Tibial artery (tissue), 4 donors: ENCODE measurements at regions not wholly inside any gene's neighbourhood (a gene's known extent, or its start where the extent isn't known, plus 50 kb on each side); places are given as distances from the start of the nearest gene placed in this dataset.
"Not testable (repeated sequence)": the region's sequence is repeated elsewhere in the genome, so short reads cannot be mapped to it uniquely, and the experiment has no call there.

ENCODE experiments used
- DNase-seq, 2 donors: peaks; one replicate each; pipeline ENCODE4 v3.0.0-alpha.2; 2019
- H3K27ac ChIP-seq, 2 donors: fragments of 200-600 bp; sonication (generic) in 1 of 2; 1 replicate in 1 of 2; 2 replicates in 1 of 2; pipeline ENCODE4 v1.5.1; 2018 to 2019; ENCODE audit warnings: mild to moderate bottlenecking in 1 of 2
- H3K27me3 ChIP-seq, 2 donors: fragments of 200-600 bp; sonication (generic) in 1 of 2; one replicate each; pipeline versions ENCODE4 v1.5.1 to v1.6.0; 2016 to 2019
- H3K36me3 ChIP-seq, 3 donors: fragments of 200-600 bp; sonication (generic) in 2 of 3; one replicate each; pipeline ENCODE4 v1.5.1; 2016 to 2019; ENCODE audit warnings: mild to moderate bottlenecking in 2 of 3
- H3K4me1 ChIP-seq, 4 donors: fragments of 200-600 bp; sonication (generic) in 2 of 4; 1 replicate in 3 of 4; 2 replicates in 1 of 4; pipeline ENCODE4 v1.5.1; 2016 to 2019
- H3K4me3 ChIP-seq, 2 donors: fragments of 200-600 bp; sonication (generic) in 1 of 2; 1 replicate in 1 of 2; 2 replicates in 1 of 2; pipeline ENCODE4 v1.5.1; 2018 to 2019; ENCODE audit warnings: mild to moderate bottlenecking in 2 of 2
- H3K9me3 ChIP-seq, 3 donors: fragments of 200-600 bp; sonication (generic) in 1 of 3; one replicate each; pipeline ENCODE4 v1.5.1; 2016 to 2019
- CTCF ChIP-seq, 2 experiments: fragments of 200-600 bp in 1 of 2; fragments of 450-650 bp in 1 of 2; IDR thresholded peaks; one replicate each; pipeline ENCODE4 v1.5.1; 2017 to 2019; ENCODE audit warnings: antibody characterized with exemption in 2 of 2, mild to moderate bottlenecking in 1 of 2, moderate library complexity in 1 of 2
- intact Hi-C: fragments of 100-400 bp; cut with DNase I; formaldehyde crosslinking; loops from one replicate; pipeline ENCODE4 v1.15.0; 2023; ENCODE audit warnings: low total_unique reads

- H3K27me3 ChIP-seq, H3K36me3 ChIP-seq, H3K27ac ChIP-seq, DNase-seq, H3K4me3 ChIP-seq, H3K4me1 ChIP-seq, intact Hi-C loops, H3K9me3 ChIP-seq: not testable (repeated sequence)
These were observed 50.8 kb upstream of the GRIN2B start for GRCh38 chr12:14032191-14032590.

DNA sequence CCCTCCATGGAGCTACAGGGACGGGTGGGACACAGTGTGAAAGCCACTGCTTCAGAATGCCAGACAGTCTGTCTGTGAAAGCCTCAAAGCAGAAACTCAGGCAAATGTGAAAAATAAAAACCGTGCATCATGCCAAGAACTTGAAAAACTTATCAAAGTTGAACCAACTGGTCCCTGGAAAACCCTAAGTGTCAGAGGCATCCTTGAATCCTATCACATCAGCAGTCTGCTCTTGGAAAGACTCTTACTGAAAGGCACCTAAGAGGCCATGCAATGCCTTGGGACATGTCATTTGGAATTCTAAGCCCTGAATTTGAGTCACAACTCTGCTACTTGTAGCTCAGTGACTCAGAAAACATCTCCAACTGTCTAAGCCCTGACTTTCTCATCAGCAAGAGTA is 62.4 kb upstream of the GRIN2B start:
- no peak for DNase-seq
- Histone ChIP-seq H3K27ac (no peak overlapping the region), H3K27me3 (no peaks in the 10 kb centered on the region), H3K9me3 (no peaks in the 10 kb centered on the region), H3K36me3 (no peaks in the 10 kb centered on the region), H3K4me3 (no peak overlapping the region), H3K4me1 (no peaks in the 10 kb centered on the region)
- intact Hi-C loops: no loop called here
- no peak for TF ChIP-seq CTCF (IDR thresholded peaks at IDR 0.05)

- no peaks in the 10 kb centered on the region for H3K27me3 ChIP-seq
- no peak overlapping the region for H3K27ac ChIP-seq
- no peaks in the 10 kb centered on the region for H3K9me3 ChIP-seq
- H3K36me3 ChIP-seq: no peaks in the 10 kb centered on the region
- H3K4me1 ChIP-seq: no peaks in the 10 kb centered on the region
- H3K4me3 ChIP-seq: no peak overlapping the region
- intact Hi-C loops: no loop called here
- no peak for DNase-seq
- TF ChIP-seq CTCF (IDR thresholded peaks at IDR 0.05): no peak
These were observed 67.6 kb upstream of the GRIN2B start for GRCh38 chr12:14048941-14049545.

DNA sequence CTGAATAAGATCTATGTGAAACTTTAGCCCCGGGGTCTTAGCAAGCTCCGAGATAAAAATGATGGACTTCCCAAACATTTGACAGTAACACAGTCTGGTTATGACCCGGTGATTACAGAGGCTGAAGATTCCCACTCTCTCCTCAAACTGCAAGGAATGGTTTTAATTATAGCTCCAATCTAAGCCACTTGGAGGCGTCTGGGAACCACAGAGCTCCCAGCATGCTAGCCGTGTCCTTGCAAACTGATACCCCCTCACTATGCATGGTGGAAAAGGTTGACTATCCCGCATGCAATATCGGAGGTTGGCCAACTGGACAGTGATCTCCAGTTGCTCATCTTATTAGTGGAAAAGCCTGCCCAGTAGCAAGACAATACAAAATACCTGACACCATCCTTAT is 76.5 kb upstream of the GRIN2B start:
- no peak for TF ChIP-seq CTCF (IDR thresholded peaks at IDR 0.05)
- Histone ChIP-seq H3K4me1 (no peaks in the 10 kb centered on the region), H3K4me3 (no peak overlapping the region), H3K36me3 (no peaks in the 10 kb centered on the region), H3K9me3 (no peaks in the 10 kb centered on the region), H3K27me3 (no peaks in the 10 kb centered on the region), H3K27ac (no peak overlapping the region)
- intact Hi-C loops: no loop called here
- no peak for DNase-seq

- Histone ChIP-seq H3K36me3 (no peaks in the 10 kb centered on the region), H3K4me1 (no peaks in the 10 kb centered on the region), H3K9me3 (no peaks in the 10 kb centered on the region), H3K27me3 (no peaks in the 10 kb centered on the region), H3K27ac (no peak overlapping the region), H3K4me3 (no peak overlapping the region)
- no peak for DNase-seq
- intact Hi-C loops: no loop called here
- no peak for TF ChIP-seq CTCF (IDR thresholded peaks at IDR 0.05)
These were observed 77.3 kb upstream of the GRIN2B start for GRCh38 chr12:14058717-14059116.

DNA sequence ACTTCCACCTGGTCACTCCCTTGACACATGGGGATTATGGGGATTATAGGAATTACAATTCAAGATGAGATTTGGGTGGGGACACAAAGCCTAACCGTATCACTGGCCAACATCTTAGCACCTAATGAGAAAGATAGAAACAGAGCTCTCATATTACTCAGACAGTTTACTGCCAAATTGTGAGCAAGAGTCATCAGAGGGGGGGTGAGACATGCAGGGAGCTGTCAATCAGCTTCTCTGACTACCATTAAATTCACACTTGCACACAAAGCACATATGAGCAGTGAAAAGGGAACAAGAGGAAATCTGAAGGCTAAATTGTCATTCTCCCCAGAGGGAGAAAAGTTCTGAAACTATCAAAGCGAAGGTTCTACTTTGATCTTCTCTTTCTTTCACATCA is 78.1 kb upstream of the GRIN2B start:
- Histone ChIP-seq H3K4me1 (no peaks in the 10 kb centered on the region), H3K27me3 (no peaks in the 10 kb centered on the region), H3K27ac (no peak overlapping the region), H3K9me3 (no peaks in the 10 kb centered on the region), H3K4me3 (no peak overlapping the region), H3K36me3 (no peaks in the 10 kb centered on the region)
- TF ChIP-seq CTCF (IDR thresholded peaks at IDR 0.05): no peak
- DNase-seq: no peak
- intact Hi-C loops: no loop called here
